ENCODE measurements at regions not wholly inside any gene's neighbourhood (a gene's known extent, or its start where the extent isn't known, plus 50 kb on each side); places are given as distances from the start of the nearest gene placed in this dataset.

DNA sequence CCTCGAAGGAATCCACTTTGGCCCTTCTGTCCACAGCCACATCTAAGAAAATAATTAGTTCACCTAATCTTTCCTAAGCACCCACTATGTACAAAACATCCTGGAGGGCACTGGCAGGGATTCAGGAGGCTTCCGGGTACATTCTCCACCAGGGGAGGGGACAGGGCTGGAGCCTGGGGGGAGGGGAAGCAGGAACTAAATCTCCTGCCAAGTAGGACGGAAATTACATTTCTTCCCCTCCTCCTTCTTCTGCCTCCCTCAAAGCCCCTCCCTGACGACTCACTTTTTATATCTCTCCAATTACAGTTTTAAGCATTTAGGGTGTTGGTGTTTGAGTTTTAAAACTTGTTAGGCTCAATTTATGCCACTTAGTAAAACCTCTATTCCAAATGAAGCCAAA lies 203.1 kb downstream of the BCOR start:
- Mint-ChIP-seq H3K27ac (peak overlapping the region; percentile 78 to 83 (median 83)), H3K9me3 (peaks cover 12% of the 10 kb centered on the region), H3K4me3 (no peak overlapping the region), H3K36me3 (ENCODE audit: low read depth) (no peaks in the 10 kb centered on the region), H3K27me3 (ENCODE audit: low read depth) (no peaks in the 10 kb centered on the region), H3K4me1 (peaks cover 41% of the 10 kb centered on the region)
- no peak for TF ChIP-seq CTCF (IDR thresholded peaks at IDR 0.05; ENCODE audit: unreplicated experiment in 3 of 3)

GRCh38 chrX:39895218-39896110 lies 202.3 kb downstream of the BCOR start:
- Mint-ChIP-seq H3K27ac (peak overlapping the region; percentile 78 to 83 (median 83)), H3K9me3 (peaks cover 12% of the 10 kb centered on the region), H3K4me1 (peaks cover 46% of the 10 kb centered on the region), H3K27me3 (ENCODE audit: low read depth) (peaks cover 4% of the 10 kb centered on the region), H3K36me3 (ENCODE audit: low read depth) (no peaks in the 10 kb centered on the region), H3K4me3 (no peak overlapping the region)
- no peak for TF ChIP-seq CTCF (IDR thresholded peaks at IDR 0.05; ENCODE audit: unreplicated experiment in 3 of 3)

GRCh38 chrX:39896951-39897740 lies 200.6 kb downstream of the BCOR start:
- Mint-ChIP-seq H3K4me3 (peak overlapping the region; percentile 26 to 35 (median 30)), H3K36me3 (ENCODE audit: low read depth) (no peaks in the 10 kb centered on the region), H3K27me3 (ENCODE audit: low read depth) (peaks cover 4% of the 10 kb centered on the region), H3K4me1 (peaks cover 62% of the 10 kb centered on the region), H3K9me3 (peaks cover 3% of the 10 kb centered on the region), H3K27ac (peak overlapping the region; percentile 83 to 95 (median 85))
- no peak for TF ChIP-seq CTCF (IDR thresholded peaks at IDR 0.05; ENCODE audit: unreplicated experiment in 3 of 3)

DNA sequence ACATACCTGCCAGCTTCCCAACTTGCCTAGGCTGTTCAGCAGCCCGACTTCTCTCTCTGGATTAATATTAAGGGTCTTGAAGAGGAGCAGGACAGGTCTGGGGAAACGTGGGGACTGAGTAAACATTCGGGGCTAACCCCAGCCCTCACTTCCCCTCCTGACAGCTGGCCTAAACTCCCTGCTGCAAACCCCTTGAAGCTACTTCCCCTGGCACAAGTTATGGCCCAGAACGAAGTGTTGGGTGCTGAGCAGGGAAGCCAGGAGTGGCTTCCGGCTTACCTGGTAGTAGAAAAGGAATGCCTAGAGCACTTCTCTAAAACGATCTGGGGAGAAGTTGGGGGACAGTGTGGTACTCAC lies 200.0 kb downstream of the BCOR start:
- Mint-ChIP-seq H3K9me3 (peaks cover 3% of the 10 kb centered on the region), H3K4me3 (peak overlapping the region in 1 of 3 experiments; percentile 13), H3K4me1 (peaks cover 62% of the 10 kb centered on the region), H3K27me3 (ENCODE audit: low read depth) (peaks cover 4% of the 10 kb centered on the region), H3K36me3 (ENCODE audit: low read depth) (no peaks in the 10 kb centered on the region), H3K27ac (peak overlapping the region; percentile 83 to 95 (median 85))
- no peak for TF ChIP-seq CTCF (IDR thresholded peaks at IDR 0.05; ENCODE audit: unreplicated experiment in 3 of 3)

- Mint-ChIP-seq H3K4me3 (no peak overlapping the region), H3K9me3 (peaks cover 3% of the 10 kb centered on the region), H3K36me3 (ENCODE audit: low read depth) (no peaks in the 10 kb centered on the region), H3K27ac (peak overlapping the region; percentile 83 to 95 (median 85)), H3K4me1 (peaks cover 63% of the 10 kb centered on the region), H3K27me3 (ENCODE audit: low read depth) (peaks cover 4% of the 10 kb centered on the region)
- no peak for TF ChIP-seq CTCF (IDR thresholded peaks at IDR 0.05; ENCODE audit: unreplicated experiment in 3 of 3)
Measured at GRCh38 chrX:39898147-39898546, 199.6 kb downstream of the BCOR start.

All from nephron (organoid).